DMS114 treated with DMSO at 0.1 percent for 48 hours (cell line): ENCODE measurements at regions not wholly inside any gene's neighbourhood (a gene's known extent, or its start where the extent isn't known, plus 50 kb on each side); places are given as distances from the start of the nearest gene placed in this dataset.

Experiments
- DNase-seq: peaks from one replicate; lab custom pipeline; 2025; ENCODE audit not compliant: unreplicated experiment; lab: John Stamatoyannopoulos, UW

- no peak for DNase-seq
These were observed 173.0 kb upstream of the ECI2 start for GRCh38 chr6:4308364-4308763.

- DNase-seq: no peak
These were observed 169.6 kb upstream of the ECI2 start for GRCh38 chr6:4304927-4305455.

GRCh38 chr6:4303638-4304037 is 168.3 kb upstream of the ECI2 start:
- DNase-seq: no peak

DNA sequence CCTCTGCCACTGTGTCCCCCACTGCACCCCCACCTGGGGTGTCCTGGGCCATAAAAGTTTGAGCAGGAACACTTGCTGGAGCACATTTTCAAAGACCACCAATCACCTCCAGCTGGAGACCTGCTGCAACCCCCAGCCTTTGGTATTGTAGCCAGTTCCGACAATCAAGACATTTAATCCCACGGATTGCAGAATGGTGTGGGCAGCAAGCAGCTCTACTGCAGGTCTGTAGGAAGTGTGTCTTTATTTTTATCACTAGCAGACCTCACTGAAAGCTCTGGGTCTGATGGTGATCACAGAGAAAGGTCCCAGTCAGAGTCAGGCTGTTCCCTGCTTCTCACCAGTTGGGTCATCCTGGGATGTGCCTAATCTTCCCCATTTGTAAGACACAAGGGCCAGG is 167.1 kb upstream of the ECI2 start:
- DNase-seq: no peak

DNA sequence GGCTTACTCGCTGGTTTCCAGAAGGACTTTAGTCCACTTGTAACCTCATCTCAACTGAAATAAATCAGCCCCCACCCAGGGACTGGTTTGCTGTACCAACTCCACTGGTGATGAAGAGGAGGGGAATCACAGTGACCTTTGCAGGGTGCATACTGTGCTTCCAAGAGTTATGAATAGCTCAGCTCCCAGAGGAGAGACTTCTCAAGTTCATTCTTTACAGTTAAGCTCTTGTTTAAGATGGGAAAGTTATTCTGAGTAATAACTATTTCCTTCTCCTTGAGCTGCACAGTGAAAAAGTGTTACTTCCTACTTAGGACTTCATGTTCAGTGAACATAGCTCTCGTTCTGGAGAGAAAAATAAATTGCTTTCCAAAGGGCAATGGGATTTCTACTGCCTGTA is 166.5 kb upstream of the ECI2 start:
- DNase-seq: no peak

- DNase-seq: no peak
These were observed 165.5 kb upstream of the ECI2 start for GRCh38 chr6:4300917-4301316.

GRCh38 chr6:4299476-4299875 is 164.1 kb upstream of the ECI2 start:
- DNase-seq: no peak

DNA sequence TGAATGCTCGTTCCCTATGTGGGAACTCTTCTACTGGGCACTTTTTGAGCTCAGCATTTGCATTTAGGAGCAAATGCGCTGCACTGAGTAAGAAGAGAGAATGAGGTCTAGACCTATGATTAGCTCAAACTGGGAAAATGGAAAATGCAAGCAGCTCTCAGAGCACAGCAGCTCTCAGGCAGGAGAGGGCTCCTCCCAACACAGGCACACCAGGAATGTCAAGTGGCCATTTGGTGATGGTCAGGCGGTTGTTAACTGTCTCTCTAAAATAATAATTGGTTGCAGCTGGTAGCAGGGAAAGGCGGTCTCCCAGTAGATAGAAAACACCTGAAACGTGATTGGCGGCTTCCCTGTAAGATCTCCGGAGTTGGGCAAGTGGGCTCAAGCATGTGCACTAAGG is 162.0 kb upstream of the ECI2 start:
- no peak for DNase-seq

DNA sequence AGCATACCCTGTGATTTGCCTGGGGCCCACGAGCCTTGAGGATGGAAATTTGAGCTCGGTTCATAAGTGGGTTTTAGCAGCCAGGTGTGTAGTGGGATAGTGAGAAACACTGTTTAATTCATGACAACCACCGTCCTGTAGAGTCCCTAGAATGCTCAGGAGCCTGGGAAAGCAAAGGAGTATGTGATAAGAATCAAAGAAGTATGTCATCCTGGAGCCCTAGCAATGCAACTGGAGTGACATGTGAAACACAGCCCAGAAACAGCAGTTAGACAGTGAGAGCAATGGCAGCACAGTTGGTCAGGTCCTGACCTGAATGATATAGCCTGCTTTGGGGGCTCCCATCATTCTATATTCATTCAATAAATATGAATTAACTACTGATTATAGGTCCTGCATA is 161.2 kb upstream of the ECI2 start:
- DNase-seq: no peak

- DNase-seq: no peak
These were observed 160.4 kb upstream of the ECI2 start for GRCh38 chr6:4295783-4296155.

GRCh38 chr6:4295058-4295782 is 159.8 kb upstream of the ECI2 start:
- no peak for DNase-seq

DNA sequence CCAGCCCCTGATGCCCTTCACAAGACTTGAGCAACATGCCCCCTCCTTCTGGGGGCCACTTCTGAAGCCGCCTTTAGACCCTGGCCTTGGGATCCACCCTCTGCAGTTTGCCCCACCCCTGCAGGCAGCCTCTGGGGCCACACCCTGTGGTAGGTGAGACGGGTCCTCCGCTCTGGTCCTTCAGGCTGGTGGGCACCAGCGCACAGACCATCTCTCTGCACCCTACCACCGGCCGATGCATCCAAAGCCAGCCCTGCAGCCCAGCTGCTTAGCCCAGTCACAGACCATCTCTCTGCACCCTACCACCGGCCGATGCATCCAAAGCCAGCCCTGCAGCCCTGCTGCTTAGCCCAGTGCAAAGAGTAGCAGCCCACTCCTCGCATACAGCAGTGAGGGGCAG is 159.3 kb upstream of the ECI2 start:
- no peak for DNase-seq

DNA sequence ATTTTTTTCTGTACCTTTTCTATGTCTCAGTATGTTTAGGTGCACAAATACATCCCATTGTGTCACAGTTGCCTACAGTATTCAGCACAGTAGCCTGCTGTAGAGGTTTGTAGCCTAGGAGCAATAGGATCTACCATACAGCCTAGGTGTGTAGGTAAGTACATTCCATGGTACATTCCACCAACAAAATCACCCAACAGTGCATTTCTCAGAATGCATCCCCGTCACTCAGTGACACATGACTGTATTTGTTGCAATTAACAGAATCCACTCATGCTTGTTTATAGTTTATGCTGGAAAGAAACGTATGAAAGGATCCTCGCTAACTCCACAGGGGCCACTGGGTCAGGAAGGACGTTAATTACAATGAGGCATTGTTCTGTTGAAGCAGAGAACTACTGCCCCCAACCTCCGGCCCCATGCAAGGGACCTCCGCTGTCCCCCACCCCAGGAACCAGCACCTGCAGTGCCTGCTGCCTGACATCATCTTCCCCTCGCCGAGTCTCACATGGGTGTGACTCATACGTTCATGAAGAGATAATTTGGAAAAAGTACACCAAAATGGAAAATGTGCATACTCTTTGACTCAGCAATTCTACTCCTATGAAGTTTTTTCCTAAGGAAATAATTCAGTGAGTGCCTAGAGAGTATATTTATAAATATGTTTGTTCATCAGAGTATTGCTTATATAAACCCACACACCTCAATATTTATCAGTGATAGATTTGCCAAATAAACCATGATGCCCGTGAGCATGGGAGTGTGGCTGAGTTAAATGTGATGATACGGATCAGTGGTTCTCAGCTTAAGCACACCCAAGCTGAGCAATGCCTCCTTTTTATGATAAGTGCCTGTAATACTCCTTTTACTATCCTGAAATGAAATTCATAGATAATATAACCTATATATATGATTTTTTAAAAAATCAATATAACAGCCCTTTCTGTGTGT is 156.4 kb upstream of the ECI2 start:
- no peak for DNase-seq

DNA sequence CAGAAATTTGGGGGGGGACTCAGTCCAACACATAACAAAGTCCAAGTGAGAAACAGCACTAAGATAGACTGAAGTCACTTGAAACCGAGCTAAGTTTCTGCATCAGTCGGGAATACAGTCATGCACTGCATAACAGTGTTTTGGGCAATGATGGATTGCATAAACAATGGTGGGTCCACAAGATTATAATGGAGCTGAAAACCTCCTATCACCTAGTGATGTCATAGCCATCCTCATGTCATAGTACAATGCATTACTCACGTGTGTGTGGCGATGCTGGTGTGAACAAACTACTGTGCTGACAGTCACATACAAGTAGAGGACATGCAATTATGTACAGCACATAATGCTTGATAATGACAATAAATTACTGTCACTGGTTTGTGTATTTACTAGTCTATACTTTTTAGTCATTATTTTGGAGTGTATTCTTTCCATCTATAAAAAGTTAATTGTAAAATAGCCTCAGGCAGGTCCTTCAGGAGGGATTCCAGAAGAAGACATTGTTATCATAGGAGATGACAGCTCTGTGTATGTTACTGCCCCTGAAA is 154.5 kb upstream of the ECI2 start:
- DNase-seq: no peak

DNA sequence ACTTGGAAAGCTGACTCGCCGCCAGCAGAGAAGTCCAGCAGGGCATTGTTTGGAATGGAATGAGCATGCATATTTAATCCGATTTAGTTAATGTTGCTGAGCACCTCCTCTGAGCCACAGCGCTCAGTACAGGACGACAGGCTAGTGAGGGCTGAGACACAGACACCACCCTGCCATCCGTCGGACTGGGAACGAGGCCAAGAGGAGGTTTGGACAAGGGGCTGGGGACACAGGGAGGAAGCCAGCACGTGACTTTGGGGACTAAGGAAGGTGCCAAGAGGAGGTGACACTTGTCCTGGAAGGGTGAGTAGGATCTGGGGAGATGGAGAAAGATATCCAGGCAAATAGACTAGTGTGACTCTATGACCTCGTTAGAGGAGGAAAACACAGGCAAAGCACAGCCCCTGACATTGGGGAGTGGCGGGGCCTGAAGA is 152.5 kb upstream of the ECI2 start:
- DNase-seq: no peak

DNA sequence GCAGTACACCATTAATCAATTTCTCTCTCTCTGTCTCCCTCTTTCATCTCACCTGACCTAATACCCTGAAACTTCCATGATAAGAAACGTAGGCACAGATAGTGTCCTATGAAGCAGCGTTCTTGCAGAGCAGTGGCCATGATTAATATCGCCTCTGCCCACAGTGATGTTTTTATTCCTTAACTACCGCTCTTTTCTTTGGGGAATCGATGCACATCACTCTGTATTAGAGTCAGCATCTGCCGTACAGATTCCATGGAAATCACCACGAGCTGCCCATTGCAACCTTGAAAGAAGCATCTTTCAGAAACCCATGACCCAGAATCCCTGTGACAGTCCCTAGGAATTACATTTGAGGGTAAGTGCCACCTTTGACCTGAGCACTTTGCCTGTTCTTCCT is 152.0 kb upstream of the ECI2 start:
- no peak for DNase-seq

DNA sequence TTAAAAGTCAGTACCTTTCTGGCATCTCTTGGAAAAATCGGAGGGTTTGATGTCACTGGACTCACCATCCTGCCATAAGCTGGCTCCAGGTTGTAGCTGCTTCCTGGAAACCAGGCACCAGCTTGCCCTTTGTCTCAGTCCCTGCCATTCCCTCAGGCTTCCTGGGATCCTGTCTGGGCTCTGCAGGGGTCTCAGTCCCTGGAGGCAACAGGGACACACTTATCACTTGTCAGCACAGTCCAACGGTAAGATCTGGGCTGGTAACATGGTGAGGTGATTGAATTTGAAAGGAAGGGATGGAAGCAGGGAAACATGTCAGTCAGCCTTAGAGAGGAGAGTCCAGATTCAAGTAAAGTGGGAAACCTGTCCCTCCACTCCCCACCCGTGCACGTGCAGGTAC is 147.6 kb upstream of the ECI2 start:
- no peak for DNase-seq

GRCh38 chr6:4281341-4282293 is 146.2 kb upstream of the ECI2 start:
- no peak for DNase-seq

GRCh38 chr6:4280707-4281106 is 145.3 kb upstream of the ECI2 start:
- DNase-seq: no peak

DNA sequence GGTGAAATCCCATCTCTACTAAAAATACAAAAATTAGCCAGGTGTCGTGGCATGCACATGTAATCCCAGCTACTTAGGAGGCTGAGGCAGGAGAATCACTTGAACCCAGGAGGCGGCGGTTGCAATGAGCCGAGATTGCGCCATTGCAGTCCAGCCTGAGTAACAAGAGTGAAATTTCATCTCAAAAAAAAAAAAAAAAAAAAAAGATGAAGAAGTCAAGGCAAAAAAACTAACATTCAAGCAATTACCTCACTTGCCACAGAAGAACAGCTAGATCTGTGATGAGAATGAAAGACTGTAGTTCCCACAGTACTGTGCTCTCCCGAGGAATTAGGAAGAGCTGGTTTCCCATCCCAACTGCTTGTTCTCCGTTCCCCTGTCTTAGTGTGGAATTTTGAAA is 144.7 kb upstream of the ECI2 start:
- DNase-seq: no peak
